ENCODE measurements at regions not wholly inside any gene's neighbourhood (a gene's known extent, or its start where the extent isn't known, plus 50 kb on each side); places are given as distances from the start of the nearest gene placed in this dataset.
"Not testable (repeated sequence)": the region's sequence is repeated elsewhere in the genome, so short reads cannot be mapped to it uniquely, and the experiment has no call there.

GRCh38 chr5:2863675-2864433 lies 112.4 kb upstream of the IRX2 start:
- POLR2A ChIA-PET (ENCODE audit: unreplicated experiment), result no interaction called here
- TF ChIP-seq EZH2phosphoT487 (IDR thresholded peaks at IDR 0.05; ENCODE audit: borderline replicate concordance, low read length), result no peak
- no peak for TF ChIP-seq EZH2 (IDR thresholded peaks at IDR 0.05; ENCODE audit: low read length, unreplicated experiment)
- no peak for TF ChIP-seq CTCF (conservative IDR thresholded peaks at IDR 0.05; ENCODE audit: low read depth, low read length)
- H3K27me3 ChIP-seq (ENCODE audit: low read length), result peaks cover 24% of the 10 kb centered on the region; the same call in 1 of the 2 replicates
- no peaks in the 10 kb centered on the region for H4K20me1 ChIP-seq (ENCODE audit: low read length)
- no peaks in the 10 kb centered on the region for H3K36me3 ChIP-seq (ENCODE audit: low read depth, low read length)
- H3K9ac ChIP-seq (ENCODE audit: low read length), result no peak overlapping the region
- no peaks in the 10 kb centered on the region for H3K79me2 ChIP-seq (ENCODE audit: low read length)
- H3K4me2 ChIP-seq (ENCODE audit: low read length), result no peak overlapping the region
- BruUV-seq (replicated peaks), result no TSS peak
- no peak overlapping the region for H2AFZ ChIP-seq (ENCODE audit: low read length)
- no peaks in the 10 kb centered on the region for H3K9me2 ChIP-seq (replicated peaks; ENCODE audit: low read length)
- H3F3A ChIP-seq (ENCODE audit: low read length, unreplicated experiment), result no peaks in the 10 kb centered on the region
- H3K4me1 ChIP-seq (ENCODE audit: insufficient read depth, low read length), result no peaks in the 10 kb centered on the region
- H3K4me3 ChIP-seq (ENCODE audit: low read length), result no peak overlapping the region
- intact Hi-C loops (cut with micrococcal nuclease), result no loop called here
- no peak overlapping the region for H3K27ac ChIP-seq (ENCODE audit: low read length)
- H3K9me3 ChIP-seq (ENCODE audit: low read length), result no peaks in the 10 kb centered on the region
- no peak for ATAC-seq
- DNase-seq, result no peak
- CTCF ChIA-PET, result no interaction called here

GRCh38 chr5:2863133-2863532 lies 111.7 kb upstream of the IRX2 start:
- no peaks in the 10 kb centered on the region for H3K4me1 ChIP-seq (ENCODE audit: insufficient read depth, low read length)
- BruUV-seq (replicated peaks), result no TSS peak
- no peak for DNase-seq
- no peaks in the 10 kb centered on the region for H3K36me3 ChIP-seq (ENCODE audit: low read depth, low read length)
- no peaks in the 10 kb centered on the region for H3K9me2 ChIP-seq (replicated peaks; ENCODE audit: low read length)
- POLR2A ChIA-PET (ENCODE audit: unreplicated experiment), result no interaction called here
- H3K9me3 ChIP-seq (ENCODE audit: low read length), result no peaks in the 10 kb centered on the region
- no peaks in the 10 kb centered on the region for H3F3A ChIP-seq (ENCODE audit: low read length, unreplicated experiment)
- no peak overlapping the region for H3K4me3 ChIP-seq (ENCODE audit: low read length)
- H3K9ac ChIP-seq (ENCODE audit: low read length), result no peak overlapping the region
- no peaks in the 10 kb centered on the region for H4K20me1 ChIP-seq (ENCODE audit: low read length)
- CTCF ChIA-PET, result no interaction called here
- no peak overlapping the region for H3K27ac ChIP-seq (ENCODE audit: low read length)
- no peak overlapping the region for H2AFZ ChIP-seq (ENCODE audit: low read length)
- no peaks in the 10 kb centered on the region for H3K79me2 ChIP-seq (ENCODE audit: low read length)
- intact Hi-C loops (cut with micrococcal nuclease), result no loop called here
- peaks cover 23% of the 10 kb centered on the region; the same call in 1 of the 2 replicates for H3K27me3 ChIP-seq (ENCODE audit: low read length)
- no peak overlapping the region for H3K4me2 ChIP-seq (ENCODE audit: low read length)
- TF ChIP-seq EZH2phosphoT487 (IDR thresholded peaks at IDR 0.05; ENCODE audit: borderline replicate concordance, low read length) (no peak), EZH2 (IDR thresholded peaks at IDR 0.05; ENCODE audit: low read length, unreplicated experiment) (no peak), CTCF (conservative IDR thresholded peaks at IDR 0.05; ENCODE audit: low read depth, low read length) (no peak)
- no peak for ATAC-seq

GRCh38 chr5:2862176-2862575 lies 110.7 kb upstream of the IRX2 start:
- H3K9me2 ChIP-seq (replicated peaks; ENCODE audit: low read length); intact Hi-C loops (cut with micrococcal nuclease); H3K4me3 ChIP-seq (ENCODE audit: low read length); DNase-seq; H2AFZ ChIP-seq (ENCODE audit: low read length); ATAC-seq; H3F3A ChIP-seq (ENCODE audit: low read length, unreplicated experiment); H3K9me3 ChIP-seq (ENCODE audit: low read length); H3K9ac ChIP-seq (ENCODE audit: low read length); H4K20me1 ChIP-seq (ENCODE audit: low read length); H3K27ac ChIP-seq (ENCODE audit: low read length); POLR2A ChIA-PET (ENCODE audit: unreplicated experiment); H3K36me3 ChIP-seq (ENCODE audit: low read depth, low read length); H3K4me2 ChIP-seq (ENCODE audit: low read length); CTCF ChIA-PET; H3K4me1 ChIP-seq (ENCODE audit: insufficient read depth, low read length); BruUV-seq (replicated peaks); H3K79me2 ChIP-seq (ENCODE audit: low read length): not testable (repeated sequence)
- H3K27me3 ChIP-seq (ENCODE audit: low read length), result peaks cover 14% of the 10 kb centered on the region; the same call in 1 of the 2 replicates
